HG03175 (cell line): ENCODE measurements at regions not wholly inside any gene's neighbourhood (a gene's known extent, or its start where the extent isn't known, plus 50 kb on each side); places are given as distances from the start of the nearest gene placed in this dataset.

Experiments used
- ATAC-seq: cut with Tn5 transposase; IDR thresholded peaks from one replicate; pipeline ENCODE4 v1.9.1; 2021; ENCODE audit warnings: mild to moderate bottlenecking, moderate library complexity; ENCODE audit not compliant: unreplicated experiment

GRCh38 chr1:201763455-201764140 is 65.4 kb upstream of the IPO9 start:
- no peak for ATAC-seq

DNA sequence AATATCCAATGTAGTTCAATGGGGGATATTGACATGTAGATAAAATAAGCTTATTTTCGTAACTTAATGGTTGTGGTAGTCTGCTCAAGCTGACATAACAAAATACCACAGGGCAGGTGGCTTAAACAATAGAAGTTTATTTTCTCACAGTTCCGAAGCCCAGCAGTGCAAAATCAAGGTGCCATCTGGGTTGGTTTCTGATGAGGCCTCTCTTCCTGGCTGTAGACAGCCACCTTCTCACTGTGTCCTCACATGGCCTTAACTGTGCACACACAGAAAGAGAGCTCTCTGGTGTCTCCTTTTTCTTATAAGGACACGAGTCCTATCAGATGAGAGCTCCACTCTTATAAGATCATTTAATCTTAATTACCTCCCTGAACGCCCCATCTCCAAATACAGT is 64.8 kb upstream of the IPO9 start:
- ATAC-seq = no peak

- ATAC-seq = no peak
These were observed 64.4 kb upstream of the IPO9 start for GRCh38 chr1:201764579-201764978.

DNA sequence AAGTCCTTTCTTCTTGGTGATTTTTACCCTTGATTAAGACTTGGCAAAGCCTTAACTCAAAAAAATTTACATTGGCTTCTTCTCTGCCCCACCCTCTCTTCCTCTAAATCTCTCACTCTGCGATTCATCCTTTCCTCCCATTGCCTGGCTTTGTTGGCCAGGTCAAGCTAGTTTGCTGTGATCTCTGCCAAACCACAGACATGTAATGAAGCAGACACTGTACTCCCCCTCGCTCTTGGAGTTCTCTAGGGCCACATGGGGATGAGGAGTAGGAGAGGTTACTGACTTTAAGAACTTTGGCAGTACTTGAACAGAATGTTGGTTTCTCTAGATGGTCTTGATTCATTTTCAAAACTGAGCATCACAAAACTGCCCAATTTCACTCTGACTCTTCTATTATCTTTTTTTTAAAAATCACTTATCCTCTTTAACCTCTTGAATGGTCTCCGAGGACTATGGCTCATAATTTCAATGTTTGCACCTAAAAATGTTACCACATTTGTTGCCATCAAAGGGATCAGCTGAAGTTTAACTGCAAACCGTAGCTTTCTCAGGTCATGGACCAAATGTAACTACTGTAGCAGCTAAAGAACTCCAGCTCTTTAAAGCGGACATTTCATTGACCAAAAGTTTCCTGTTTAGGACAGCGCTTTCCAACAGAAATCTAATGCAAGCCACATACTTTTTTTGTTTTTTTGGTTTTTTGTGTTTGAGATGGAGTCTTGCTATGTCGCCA is 62.7 kb upstream of the IPO9 start:
- ATAC-seq = no peak

DNA sequence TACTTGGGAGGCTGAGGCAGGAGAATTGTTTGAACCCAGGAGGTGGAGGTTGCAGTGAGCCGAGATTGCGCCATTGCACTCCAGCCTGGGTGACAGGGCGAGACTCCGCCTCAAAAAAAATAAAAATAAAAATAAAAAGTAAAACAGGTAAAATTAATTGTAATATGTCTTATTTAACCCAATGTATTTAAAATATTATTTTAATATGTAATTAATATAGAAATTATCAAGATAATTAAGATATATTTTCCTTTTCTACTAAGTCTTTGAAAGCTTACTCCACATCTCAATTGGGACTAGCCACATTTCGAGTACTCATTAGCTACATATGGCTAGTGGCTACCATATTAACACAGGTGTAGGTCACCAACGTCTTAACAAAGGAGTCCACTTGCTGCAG is 61.6 kb upstream of the IPO9 start:
- ATAC-seq = no peak

- no peak for ATAC-seq
These were observed 59.9 kb upstream of the IPO9 start for GRCh38 chr1:201769072-201769471.

DNA sequence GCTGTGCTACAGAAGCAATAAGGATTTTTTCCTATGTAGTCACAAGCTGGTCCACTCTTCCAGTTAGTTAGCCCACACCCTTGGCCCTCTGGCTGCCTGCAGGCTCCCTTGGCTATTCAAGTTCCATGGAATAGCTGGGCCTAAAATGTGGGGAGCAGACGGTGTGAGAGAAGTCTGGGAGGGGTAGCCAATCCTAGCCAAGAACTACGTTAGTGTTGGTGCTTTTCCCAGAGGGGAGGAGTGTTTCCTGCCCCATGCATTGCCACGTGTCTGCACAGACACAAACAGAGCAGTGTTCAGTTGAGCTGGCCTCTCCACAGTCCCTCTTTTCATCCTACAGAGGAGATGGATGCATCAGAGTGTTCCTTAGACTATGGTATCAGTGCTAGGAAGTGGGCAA is 59.0 kb upstream of the IPO9 start:
- no peak for ATAC-seq

- ATAC-seq = no peak
These were observed 57.5 kb upstream of the IPO9 start for GRCh38 chr1:201771466-201771865.

DNA sequence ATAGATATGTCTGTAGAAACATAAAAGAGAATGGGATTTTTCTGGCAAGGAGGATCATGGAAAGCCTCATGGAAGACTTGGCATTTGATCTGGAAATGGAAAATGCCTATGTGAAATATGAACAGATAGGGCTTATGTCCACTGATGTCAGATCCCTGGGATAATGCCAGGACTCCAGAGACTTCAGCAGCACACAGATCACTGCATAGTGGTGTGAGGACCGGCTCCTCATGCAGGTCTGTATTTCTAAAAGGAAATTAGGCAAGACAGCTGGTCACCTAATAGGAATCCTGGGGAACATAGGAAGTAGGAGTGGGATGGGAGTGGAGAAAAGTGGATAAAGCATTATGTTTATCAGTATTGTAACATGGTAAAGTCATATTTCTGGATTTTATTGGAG is 56.8 kb upstream of the IPO9 start:
- ATAC-seq = no peak

DNA sequence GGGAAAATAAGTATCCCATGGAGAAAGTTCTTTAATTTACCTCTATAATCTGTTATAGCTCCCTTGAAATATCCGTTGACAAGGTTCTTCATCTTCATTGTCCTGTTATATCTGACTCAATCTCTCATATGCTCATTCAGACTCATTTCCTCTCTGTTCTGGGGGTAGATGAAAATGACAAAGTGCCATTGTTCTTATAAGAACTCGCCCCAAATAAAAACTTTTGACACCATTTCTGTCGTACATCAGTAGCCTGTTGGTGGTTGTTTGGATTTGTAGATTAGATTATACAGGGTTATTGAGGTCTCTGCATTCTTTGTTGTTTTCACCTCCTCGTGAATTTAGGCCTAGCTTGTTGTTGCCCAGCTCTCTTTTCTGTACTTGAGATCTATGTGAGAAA is 55.2 kb upstream of the IPO9 start:
- ATAC-seq = no peak

- no peak for ATAC-seq
These were observed 54.6 kb upstream of the IPO9 start for GRCh38 chr1:201774224-201774982.

DNA sequence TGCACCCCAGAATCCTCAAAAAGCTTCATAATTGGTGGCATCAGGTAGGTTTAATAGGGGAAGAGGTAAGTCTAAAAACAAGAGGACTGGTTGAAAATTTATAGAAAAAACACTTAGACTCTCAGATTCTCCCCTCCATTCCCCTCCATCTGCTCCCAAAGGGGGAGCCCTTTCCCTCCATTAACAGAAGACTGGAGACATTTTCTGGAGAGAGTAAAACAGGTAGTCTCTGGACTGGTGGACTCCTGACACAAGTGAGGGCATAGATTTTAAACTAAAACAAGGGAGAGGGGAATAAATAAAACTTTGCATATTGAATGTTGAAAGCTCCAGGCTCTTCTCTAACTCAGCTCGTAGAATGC is 54.0 kb upstream of the IPO9 start:
- no peak for ATAC-seq

DNA sequence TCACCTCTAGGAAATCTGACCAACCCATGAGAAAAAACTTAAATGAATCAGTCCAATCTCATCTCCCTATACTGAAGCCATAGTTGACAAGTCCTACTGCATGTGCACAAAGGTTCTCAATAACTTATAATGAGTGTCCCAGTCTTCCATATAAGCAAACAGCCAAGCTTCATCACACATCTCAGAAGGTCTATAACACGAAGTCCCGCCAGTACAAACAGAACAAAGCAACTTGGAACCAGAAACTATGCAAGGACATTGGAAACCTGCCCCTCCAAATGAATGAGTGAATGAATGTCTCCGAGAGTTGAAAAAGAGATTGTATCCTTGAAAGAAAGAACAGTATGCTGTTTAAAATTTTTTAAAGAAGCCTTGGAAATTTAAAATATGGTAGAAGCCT is 53.6 kb upstream of the IPO9 start:
- no peak for ATAC-seq

- no peak for ATAC-seq
These were observed 50.5 kb upstream of the IPO9 start for GRCh38 chr1:201778279-201779065.
